HEK293 (cell line): ENCODE measurements at regions not wholly inside any gene's neighbourhood (a gene's known extent, or its start where the extent isn't known, plus 50 kb on each side); places are given as distances from the start of the nearest gene placed in this dataset.
"Not testable (repeated sequence)": the region's sequence is repeated elsewhere in the genome, so short reads cannot be mapped to it uniquely, and the experiment has no call there.

Experiments
- CTCF ChIA-PET: fragments of 350-600 bp; formaldehyde crosslinking; extraction: SDS; loops from one replicate; lab custom pipeline; 2021; ENCODE audit warnings: antibody characterized with exemption; lab: Yijun Ruan, JAX
- POLR2A ChIA-PET: fragments of 300-600 bp; formaldehyde crosslinking; extraction: SDS; loops from one replicate; lab custom pipeline; 2020; ENCODE audit warnings: antibody characterized with exemption, inconsistent platforms; lab: Yijun Ruan, JAX
- H3K27ac ChIP-seq: fragments of 200-500 bp; sonication (Bioruptor generic); 2 replicates; pipeline ENCODE4 v1.5.1; 2014; ENCODE audit warnings: low read depth, low read length, control low read depth, inconsistent platforms; ENCODE audit errors: extremely low read depth
- H3K36me3 ChIP-seq, 2 experiments: fragments of 200-500 bp in 1 of 2; sonication (Bioruptor generic) in 1 of 2; 1 replicate in 1 of 2; 2 replicates in 1 of 2; pipeline ENCODE4 v1.5.1; 2014 to 2017; ENCODE audit warnings: inconsistent platforms in 2 of 2, low read length in 2 of 2; ENCODE audit not compliant: control insufficient read depth in 2 of 2, insufficient read depth in 1 of 2
- H3K4me1 ChIP-seq: fragments of 200-500 bp; sonication (Bioruptor generic); 2 replicates; pipeline ENCODE4 v1.5.1; 2014; ENCODE audit warnings: mild to moderate bottlenecking, low read length, inconsistent platforms; ENCODE audit not compliant: control insufficient read depth, insufficient read depth
- H3K4me3 ChIP-seq: 2 replicates; pipeline ENCODE4 v1.5.1; 2011; ENCODE audit warnings: low read depth, mild to moderate bottlenecking, control low read depth, low read length, moderate library complexity
- H3K9me3 ChIP-seq: fragments of 200-500 bp; sonication (Bioruptor generic); 2 replicates; pipeline ENCODE4 v1.5.1; 2014; ENCODE audit warnings: low read depth, low read length, inconsistent platforms; ENCODE audit not compliant: control insufficient read depth, insufficient read depth
- EGR2 ChIP-seq: fragments of 450-650 bp; formaldehyde crosslinking; IDR thresholded peaks from 2 replicates; pipeline ENCODE4 v1.5.1; 2016; ENCODE audit warnings: low read depth, missing biosample characterization, missing genetic modification characterization
- ELK4 ChIP-seq: IDR thresholded peaks from 2 replicates; pipeline ENCODE4 v1.6.1; 2011; ENCODE audit warnings: mild to moderate bottlenecking, low read depth, low read length, borderline replicate concordance
- KLF1 ChIP-seq: fragments of 450-650 bp; formaldehyde crosslinking; IDR thresholded peaks from 2 replicates; pipeline ENCODE4 v1.5.1; 2016; ENCODE audit warnings: missing biosample characterization, missing genetic modification characterization
- OSR2 ChIP-seq: fragments of 450-650 bp; formaldehyde crosslinking; IDR thresholded peaks from 2 replicates; pipeline ENCODE4 v1.5.1; 2016; ENCODE audit warnings: missing biosample characterization, missing genetic modification characterization
- SCRT1 ChIP-seq: fragments of 450-650 bp; formaldehyde crosslinking; IDR thresholded peaks from 2 replicates; pipeline ENCODE4 v1.5.1; 2016; ENCODE audit warnings: missing biosample characterization, missing genetic modification characterization, borderline replicate concordance
- SCRT2 ChIP-seq: fragments of 450-650 bp; formaldehyde crosslinking; IDR thresholded peaks from 2 replicates; pipeline ENCODE4 v1.5.1; 2016; ENCODE audit warnings: missing biosample characterization, missing genetic modification characterization
- SP7 ChIP-seq: fragments of 450-650 bp; formaldehyde crosslinking; IDR thresholded peaks from 2 replicates; pipeline ENCODE4 v1.5.1; 2016; ENCODE audit warnings: missing biosample characterization, missing genetic modification characterization
- TSHZ1 ChIP-seq: fragments of 450-650 bp; formaldehyde crosslinking; IDR thresholded peaks from 2 replicates; pipeline ENCODE4 v1.5.1; 2016; ENCODE audit warnings: missing biosample characterization, missing genetic modification characterization, borderline replicate concordance
- YY1 ChIP-seq: fragments of 450-650 bp; formaldehyde crosslinking; IDR thresholded peaks from 2 replicates; pipeline ENCODE4 v1.5.1; 2018; ENCODE audit warnings: missing biosample characterization, missing genetic modification characterization
- ZBTB44 ChIP-seq: fragments of 450-650 bp; IDR thresholded peaks from 2 replicates; pipeline ENCODE4 v1.5.1; 2018; ENCODE audit warnings: missing biosample characterization, mild to moderate bottlenecking, missing genetic modification characterization
- ZFHX2 ChIP-seq: fragments of 450-650 bp; formaldehyde crosslinking; conservative IDR thresholded peaks from 2 replicates; pipeline ENCODE4 v1.5.1; 2016; ENCODE audit warnings: missing biosample characterization, missing genetic modification characterization
- ZNF132 ChIP-seq: fragments of 450-650 bp; formaldehyde crosslinking; IDR thresholded peaks from 2 replicates; pipeline ENCODE4 v1.5.1; 2017; ENCODE audit warnings: missing biosample characterization, missing genetic modification characterization, borderline replicate concordance
- ZNF23 ChIP-seq: fragments of 450-650 bp; formaldehyde crosslinking; IDR thresholded peaks from 2 replicates; pipeline ENCODE4 v1.5.1; 2016; ENCODE audit warnings: missing biosample characterization, missing genetic modification characterization, borderline replicate concordance
- ZNF362 ChIP-seq: fragments of 450-650 bp; formaldehyde crosslinking; IDR thresholded peaks from 2 replicates; pipeline ENCODE4 v1.5.1; 2016; ENCODE audit warnings: missing biosample characterization, missing genetic modification characterization
- ZNF366 ChIP-seq: fragments of 450-650 bp; formaldehyde crosslinking; conservative IDR thresholded peaks from 2 replicates; pipeline ENCODE4 v1.5.1; 2016; ENCODE audit warnings: missing biosample characterization, missing genetic modification characterization
- ZNF404 ChIP-seq: fragments of 450-650 bp; formaldehyde crosslinking; IDR thresholded peaks from 2 replicates; pipeline ENCODE4 v1.5.1; 2017; ENCODE audit warnings: missing biosample characterization, missing genetic modification characterization
- ZNF473 ChIP-seq: fragments of 450-650 bp; formaldehyde crosslinking; IDR thresholded peaks from 2 replicates; pipeline ENCODE4 v1.5.1; 2017; ENCODE audit warnings: missing biosample characterization, missing genetic modification characterization
- ZNF501 ChIP-seq: fragments of 450-650 bp; formaldehyde crosslinking; IDR thresholded peaks from 2 replicates; pipeline ENCODE4 v1.5.1; 2016; ENCODE audit warnings: missing biosample characterization, missing genetic modification characterization
- ZNF629 ChIP-seq: fragments of 450-650 bp; formaldehyde crosslinking; IDR thresholded peaks from 2 replicates; pipeline ENCODE4 v1.5.1; 2017; ENCODE audit warnings: missing biosample characterization, missing genetic modification characterization

GRCh38 chr4:123676890-123677229, 280.3 kb downstream of the SPRY1 start:
- Histone ChIP-seq H3K4me3 (no peak overlapping the region), H3K9me3 (no peaks in the 10 kb centered on the region), H3K4me1 (0 out of 2 replicates have a peak, but pooled peaks cover 2% of the 10 kb centered on the region), H3K36me3 (no peaks in the 10 kb centered on the region), H3K27ac (no peak overlapping the region)
- TF ChIP-seq EGR2 (tag by site-specific recombination) (no peak), ZBTB44 (tag by site-specific recombination) (peak; percentile 68), SCRT2 (tag by site-specific recombination) (peak; percentile 84), OSR2 (tag by site-specific recombination) (peak; percentile 74), SCRT1 (tag by site-specific recombination) (0 out of 2 replicates have a peak, but pooled peaks have one; percentile 71), YY1 (no peak), SP7 (tag by site-specific recombination) (no peak)
- POLR2A ChIA-PET, result no interaction called here
- CTCF ChIA-PET, result no interaction called here

GRCh38 chr4:123682931-123683330, 286.3 kb downstream of the SPRY1 start:
- TF ChIP-seq ZNF132 (tag by site-specific recombination), result no peak
- no peak for TF ChIP-seq ZNF362 (tag by site-specific recombination)
- no peak for TF ChIP-seq ZNF629 (tag by site-specific recombination)
- H3K36me3 ChIP-seq, result no peaks in the 10 kb centered on the region
- ChIA-PET CTCF (interaction anchor here (0.6 to 1.2 kb wide), 3 partner anchors 9 to 1554 kb away, joined by 3 to 11 read pairs (median 5); no protein-coding TSS in a partner anchor), POLR2A (no interaction called here)
- no peak overlapping the region for H3K27ac ChIP-seq
- no peak overlapping the region for H3K4me3 ChIP-seq
- no peaks in the 10 kb centered on the region for H3K4me1 ChIP-seq
- no peaks in the 10 kb centered on the region for H3K9me3 ChIP-seq

- H3K4me3 ChIP-seq, CTCF ChIA-PET, POLR2A ChIA-PET, H3K4me1 ChIP-seq, H3K9me3 ChIP-seq, H3K27ac ChIP-seq, H3K36me3 ChIP-seq: not testable (repeated sequence)
Observed at GRCh38 chr4:123684937-123685336, 288.3 kb downstream of the SPRY1 start.

GRCh38 chr4:123695531-123695930, 298.9 kb downstream of the SPRY1 start:
- CTCF ChIA-PET, H3K36me3 ChIP-seq, H3K27ac ChIP-seq, H3K4me1 ChIP-seq, POLR2A ChIA-PET, H3K4me3 ChIP-seq, H3K9me3 ChIP-seq: not testable (repeated sequence)

GRCh38 chr4:123696687-123697086, 300.1 kb downstream of the SPRY1 start:
- H3K4me1 ChIP-seq, result no peaks in the 10 kb centered on the region
- H3K9me3 ChIP-seq, result no peaks in the 10 kb centered on the region
- ChIA-PET CTCF (interaction anchor here (0.7 kb wide), 1 partner anchor 27 kb away, joined by 3 read pairs; no protein-coding TSS in a partner anchor), POLR2A (no interaction called here)
- H3K36me3 ChIP-seq, result no peaks in the 10 kb centered on the region
- H3K27ac ChIP-seq, result no peak overlapping the region
- no peak overlapping the region for H3K4me3 ChIP-seq
- TF ChIP-seq ZNF473, result no peak
- TF ChIP-seq ELK4, result no peak
- TF ChIP-seq ZNF404 (tag by site-specific recombination), result no peak
- TF ChIP-seq TSHZ1 (tag by site-specific recombination), result no peak
- TF ChIP-seq ZNF23 (tag by site-specific recombination), result no peak
- no peak for TF ChIP-seq ZNF366 (tag by site-specific recombination)
- no peak for TF ChIP-seq ZFHX2 (tag by site-specific recombination)
- TF ChIP-seq KLF1 (tag by site-specific recombination), result no peak
- no peak for TF ChIP-seq ZNF501
